ENCODE measurements at regions not wholly inside any gene's neighbourhood (a gene's known extent, or its start where the extent isn't known, plus 50 kb on each side); places are given as distances from the start of the nearest gene placed in this dataset.
"Not testable (repeated sequence)": the region's sequence is repeated elsewhere in the genome, so short reads cannot be mapped to it uniquely, and the experiment has no call there.

DNA sequence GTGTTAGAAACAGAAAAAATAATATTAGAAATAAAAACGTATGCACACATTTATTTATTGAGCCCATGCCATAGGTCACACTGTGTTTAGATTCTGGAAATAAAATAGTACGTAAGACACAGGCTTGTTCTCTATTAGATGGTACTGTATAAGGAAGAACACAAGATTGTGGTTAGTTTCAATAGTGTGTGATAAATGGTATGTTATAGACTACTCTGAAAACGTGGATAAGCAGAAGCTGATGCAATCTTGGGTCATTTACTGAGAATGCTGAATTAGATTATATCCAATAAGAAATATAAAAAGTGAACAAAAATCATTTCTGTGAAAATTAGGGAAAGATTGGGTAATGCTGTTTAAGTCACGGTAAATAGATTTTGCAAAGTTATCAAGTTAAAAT lies 1456.4 kb upstream of the ACO1 start:
- no peak for DNase-seq
- H3K4me3 Mint-ChIP-seq: no peak overlapping the region
- no peaks in the 10 kb centered on the region for H3K9me3 Mint-ChIP-seq
- H3K36me3 Mint-ChIP-seq (ENCODE audit: low read depth): no peaks in the 10 kb centered on the region
- no peak overlapping the region for H3K27ac Mint-ChIP-seq
- intact Hi-C loops (cut with micrococcal nuclease): no loop called here
- H3K27me3 Mint-ChIP-seq: no peaks in the 10 kb centered on the region
- H3K4me1 Mint-ChIP-seq: no peaks in the 10 kb centered on the region

DNA sequence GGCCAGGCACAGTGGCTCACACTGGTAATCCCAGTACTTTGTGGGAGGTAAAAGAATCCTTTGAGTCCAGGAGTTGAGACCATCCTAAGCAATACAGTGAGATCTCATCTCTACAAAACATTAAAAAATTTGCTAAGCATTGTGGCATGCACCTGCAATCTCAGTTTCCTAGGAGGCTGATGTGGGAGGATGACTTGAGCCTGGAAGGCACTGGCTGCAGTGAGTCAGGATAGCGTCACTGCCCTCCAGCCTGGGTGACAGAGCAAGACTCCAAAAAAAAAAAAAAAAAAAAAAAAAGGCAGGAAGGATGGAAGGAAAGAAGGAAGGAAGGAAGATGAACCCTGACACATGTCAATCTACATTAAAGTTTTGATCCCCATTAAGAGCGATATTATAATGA lies 1452.2 kb upstream of the ACO1 start:
- Mint-ChIP-seq H3K27me3 (no peaks in the 10 kb centered on the region), H3K27ac (no peak overlapping the region), H3K4me3 (no peak overlapping the region), H3K9me3 (no peaks in the 10 kb centered on the region), H3K4me1 (no peaks in the 10 kb centered on the region), H3K36me3 (ENCODE audit: low read depth) (no peaks in the 10 kb centered on the region)
- DNase-seq: no peak
- intact Hi-C loops (cut with micrococcal nuclease): no loop called here

DNA sequence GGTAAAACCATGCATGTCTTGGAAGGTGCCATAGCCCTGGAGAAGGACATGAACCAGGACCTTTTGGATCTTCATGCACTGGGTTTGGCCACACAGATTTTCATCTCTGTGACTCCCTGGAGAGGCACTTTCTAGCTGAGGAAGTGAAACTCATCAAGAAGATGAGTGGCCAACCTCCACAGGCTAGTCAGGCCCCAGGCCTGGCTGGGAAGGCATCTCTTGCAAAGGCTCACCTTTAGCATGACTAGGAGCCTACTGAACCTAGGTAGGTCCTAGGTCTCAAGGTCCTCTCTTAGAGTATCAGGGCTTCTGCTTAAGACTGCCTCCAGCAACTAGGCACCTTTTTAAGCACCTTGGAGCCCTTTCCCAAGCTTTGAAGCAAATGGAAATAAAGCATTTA lies 1448.7 kb upstream of the ACO1 start:
- intact Hi-C loops (cut with micrococcal nuclease): no loop called here
- DNase-seq: no peak
- H3K27me3 Mint-ChIP-seq: no peaks in the 10 kb centered on the region
- no peak overlapping the region for H3K4me3 Mint-ChIP-seq
- H3K9me3 Mint-ChIP-seq: no peaks in the 10 kb centered on the region
- no peaks in the 10 kb centered on the region for H3K4me1 Mint-ChIP-seq
- H3K27ac Mint-ChIP-seq: no peak overlapping the region
- no peaks in the 10 kb centered on the region for H3K36me3 Mint-ChIP-seq (ENCODE audit: low read depth)

- no peaks in the 10 kb centered on the region for H3K4me1 Mint-ChIP-seq
- no peaks in the 10 kb centered on the region for H3K9me3 Mint-ChIP-seq
- intact Hi-C loops (cut with micrococcal nuclease): no loop called here
- H3K27me3 Mint-ChIP-seq: no peaks in the 10 kb centered on the region
- H3K4me3 Mint-ChIP-seq: no peak overlapping the region
- no peak for DNase-seq
- H3K36me3 Mint-ChIP-seq (ENCODE audit: low read depth): no peaks in the 10 kb centered on the region
- H3K27ac Mint-ChIP-seq: no peak overlapping the region
These were observed 1447.3 kb upstream of the ACO1 start for GRCh38 chr9:30937106-30937505.

DNA sequence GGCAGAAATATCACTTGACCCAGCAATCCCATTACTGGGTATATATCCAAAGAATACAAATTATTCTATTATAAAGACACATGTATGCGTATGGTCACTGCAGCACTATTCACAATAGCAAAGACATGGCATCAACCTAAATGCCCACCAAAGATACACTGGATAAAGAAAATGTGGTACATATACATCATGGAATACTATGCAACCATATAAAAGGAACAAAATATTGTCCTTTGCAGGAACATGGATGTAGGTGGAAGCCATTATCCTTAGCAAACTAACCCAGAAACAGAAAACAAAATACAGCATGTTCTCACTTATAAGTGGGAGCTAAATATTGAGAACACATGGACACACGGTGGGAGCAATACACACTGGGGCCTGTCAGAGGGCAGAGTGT lies 1441.6 kb upstream of the ACO1 start:
- DNase-seq; H3K36me3 Mint-ChIP-seq (ENCODE audit: low read depth); H3K27ac Mint-ChIP-seq; H3K4me3 Mint-ChIP-seq; intact Hi-C loops (cut with micrococcal nuclease); H3K9me3 Mint-ChIP-seq; H3K27me3 Mint-ChIP-seq; H3K4me1 Mint-ChIP-seq: not testable (repeated sequence)

GRCh38 chr9:30943446-30944224 lies 1440.8 kb upstream of the ACO1 start:
- Mint-ChIP-seq H3K27ac (no peak overlapping the region), H3K36me3 (ENCODE audit: low read depth) (no peaks in the 10 kb centered on the region), H3K27me3 (no peaks in the 10 kb centered on the region), H3K4me1 (no peaks in the 10 kb centered on the region), H3K4me3 (no peak overlapping the region), H3K9me3 (no peaks in the 10 kb centered on the region)
- intact Hi-C loops (cut with micrococcal nuclease): no loop called here
- DNase-seq: no peak

GRCh38 chr9:30944225-30944569 lies 1440.2 kb upstream of the ACO1 start:
- Mint-ChIP-seq H3K4me3 (no peak overlapping the region), H3K27ac (no peak overlapping the region), H3K4me1 (no peaks in the 10 kb centered on the region), H3K27me3 (no peaks in the 10 kb centered on the region), H3K36me3 (ENCODE audit: low read depth) (no peaks in the 10 kb centered on the region), H3K9me3 (no peaks in the 10 kb centered on the region)
- no peak for DNase-seq
- intact Hi-C loops (cut with micrococcal nuclease): no loop called here

DNA sequence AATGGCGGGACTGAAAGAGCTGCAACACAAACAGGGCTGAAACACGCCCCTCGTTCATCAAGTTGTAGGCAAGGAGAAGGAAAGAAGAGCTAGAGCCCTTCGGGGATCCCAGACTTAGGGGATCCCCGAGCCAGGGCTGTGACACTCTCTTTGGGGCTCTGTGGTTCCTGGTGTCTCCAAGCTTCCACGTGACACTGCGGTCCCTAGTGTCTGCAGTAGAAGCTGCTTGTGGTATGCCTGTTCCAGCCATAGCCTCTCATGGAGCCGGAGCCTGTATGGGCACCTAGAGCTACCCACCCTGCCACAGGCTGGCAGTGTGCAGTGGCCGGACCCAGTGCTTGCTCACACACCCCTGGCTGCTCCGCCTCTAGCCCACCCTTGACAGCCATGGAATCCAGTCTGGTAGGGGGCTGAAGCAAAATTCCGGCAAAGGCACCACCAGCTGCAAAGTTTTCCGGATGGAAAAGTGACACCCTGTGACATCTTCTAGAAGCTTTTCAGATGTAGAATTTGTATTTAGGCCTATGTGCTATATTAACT lies 1439.6 kb upstream of the ACO1 start:
- no peaks in the 10 kb centered on the region for H3K9me3 Mint-ChIP-seq
- intact Hi-C loops (cut with micrococcal nuclease): no loop called here
- no peak overlapping the region for H3K4me3 Mint-ChIP-seq
- H3K4me1 Mint-ChIP-seq: no peaks in the 10 kb centered on the region
- DNase-seq: no peak
- no peaks in the 10 kb centered on the region for H3K27me3 Mint-ChIP-seq
- H3K27ac Mint-ChIP-seq: no peak overlapping the region
- H3K36me3 Mint-ChIP-seq (ENCODE audit: low read depth): no peaks in the 10 kb centered on the region

GRCh38 chr9:30964332-30964731 lies 1420.1 kb upstream of the ACO1 start:
- intact Hi-C loops (cut with micrococcal nuclease): no loop called here
- Mint-ChIP-seq H3K36me3 (ENCODE audit: low read depth) (no peaks in the 10 kb centered on the region), H3K4me3 (no peak overlapping the region), H3K9me3 (peaks cover 3% of the 10 kb centered on the region), H3K27me3 (no peaks in the 10 kb centered on the region), H3K4me1 (no peaks in the 10 kb centered on the region), H3K27ac (no peak overlapping the region)
- no peak for DNase-seq

DNA sequence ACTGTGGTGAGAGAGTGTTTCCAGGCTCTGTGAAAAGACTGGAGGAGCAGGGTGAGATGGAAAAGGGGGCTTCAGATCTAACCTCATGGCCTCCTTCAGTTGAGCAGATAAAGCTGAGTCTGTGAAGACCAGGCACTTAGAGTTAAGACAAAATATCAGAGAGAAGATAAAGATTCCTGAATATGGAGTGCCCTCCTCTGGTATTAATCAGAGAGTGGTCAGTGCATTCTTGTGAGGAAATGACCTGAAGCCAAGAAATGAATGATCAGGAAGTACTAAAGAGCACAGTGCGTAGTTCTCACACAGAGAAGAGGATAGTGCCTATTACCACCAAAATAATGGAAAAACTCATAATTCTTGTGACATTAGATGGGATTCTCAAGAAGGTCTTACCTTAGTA lies 1417.0 kb upstream of the ACO1 start:
- intact Hi-C loops (cut with micrococcal nuclease): no loop called here
- no peaks in the 10 kb centered on the region for H3K4me1 Mint-ChIP-seq
- H3K27me3 Mint-ChIP-seq: no peaks in the 10 kb centered on the region
- no peak for DNase-seq
- H3K27ac Mint-ChIP-seq: no peak overlapping the region
- H3K9me3 Mint-ChIP-seq: peaks cover 1% of the 10 kb centered on the region
- no peaks in the 10 kb centered on the region for H3K36me3 Mint-ChIP-seq (ENCODE audit: low read depth)
- H3K4me3 Mint-ChIP-seq: no peak overlapping the region

DNA sequence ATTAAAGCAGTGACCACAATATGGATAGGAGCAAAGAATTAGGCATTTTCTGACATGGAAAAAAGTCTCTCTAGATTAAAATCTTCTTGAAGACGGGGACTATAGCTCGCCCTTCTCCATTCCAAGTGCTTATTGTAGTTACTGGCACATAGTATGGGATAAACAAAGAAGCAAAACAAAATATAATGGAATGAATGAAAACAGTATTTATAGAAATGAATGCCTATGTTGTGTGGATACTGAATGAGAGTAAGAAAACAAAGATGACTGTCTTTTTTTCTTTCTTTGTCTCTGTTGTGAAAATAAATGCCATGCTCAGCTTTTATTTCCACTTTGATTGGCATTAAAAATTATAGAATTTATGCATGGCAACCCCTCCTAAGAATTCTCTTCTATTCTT lies 1414.3 kb upstream of the ACO1 start:
- no peak overlapping the region for H3K27ac Mint-ChIP-seq

GRCh38 chr9:30970812-30971211 lies 1413.6 kb upstream of the ACO1 start:
- no peak overlapping the region for H3K27ac Mint-ChIP-seq
- no peaks in the 10 kb centered on the region for H3K4me1 Mint-ChIP-seq
- H3K4me3 Mint-ChIP-seq: no peak overlapping the region
- intact Hi-C loops (cut with micrococcal nuclease): no loop called here
- no peaks in the 10 kb centered on the region for H3K36me3 Mint-ChIP-seq (ENCODE audit: low read depth)
- H3K27me3 Mint-ChIP-seq: no peaks in the 10 kb centered on the region
- H3K9me3 Mint-ChIP-seq: no peaks in the 10 kb centered on the region
- no peak for DNase-seq

More for the DNA sequence above, 1414.3 kb upstream of the ACO1 start:
- intact Hi-C loops (cut with micrococcal nuclease): no loop called here
- Mint-ChIP-seq H3K4me3 (no peak overlapping the region), H3K27me3 (no peaks in the 10 kb centered on the region), H3K4me1 (no peaks in the 10 kb centered on the region), H3K9me3 (no peaks in the 10 kb centered on the region), H3K36me3 (ENCODE audit: low read depth) (no peaks in the 10 kb centered on the region)
- DNase-seq: no peak

GRCh38 chr9:30972654-30973053 lies 1411.8 kb upstream of the ACO1 start:
- intact Hi-C loops (cut with micrococcal nuclease): no loop called here
- DNase-seq: no peak
- Mint-ChIP-seq H3K4me3 (no peak overlapping the region), H3K27me3 (no peaks in the 10 kb centered on the region), H3K36me3 (ENCODE audit: low read depth) (no peaks in the 10 kb centered on the region), H3K4me1 (no peaks in the 10 kb centered on the region), H3K9me3 (no peaks in the 10 kb centered on the region), H3K27ac (no peak overlapping the region)

- H3K27ac Mint-ChIP-seq: no peak overlapping the region
- no peak overlapping the region for H3K4me3 Mint-ChIP-seq
- intact Hi-C loops (cut with micrococcal nuclease): no loop called here
- H3K4me1 Mint-ChIP-seq: no peaks in the 10 kb centered on the region
- H3K9me3 Mint-ChIP-seq: peaks cover 10% of the 10 kb centered on the region
- no peaks in the 10 kb centered on the region for H3K27me3 Mint-ChIP-seq
- DNase-seq: no peak
- no peaks in the 10 kb centered on the region for H3K36me3 Mint-ChIP-seq (ENCODE audit: low read depth)
These were observed 1406.5 kb upstream of the ACO1 start for GRCh38 chr9:30977965-30978364.

- no peak overlapping the region for H3K27ac Mint-ChIP-seq
These were observed 1402.1 kb upstream of the ACO1 start for GRCh38 chr9:30982301-30982700.

More at GRCh38 chr9:30982301-30982700, 1402.1 kb upstream of the ACO1 start:
- H3K9me3 Mint-ChIP-seq: peaks cover 10% of the 10 kb centered on the region
- H3K4me1 Mint-ChIP-seq: no peaks in the 10 kb centered on the region
- H3K36me3 Mint-ChIP-seq (ENCODE audit: low read depth): no peaks in the 10 kb centered on the region
- H3K4me3 Mint-ChIP-seq: no peak overlapping the region
- intact Hi-C loops (cut with micrococcal nuclease): no loop called here
- no peaks in the 10 kb centered on the region for H3K27me3 Mint-ChIP-seq
- no peak for DNase-seq
